ENCODE measurements at regions not wholly inside any gene's neighbourhood (a gene's known extent, or its start where the extent isn't known, plus 50 kb on each side); places are given as distances from the start of the nearest gene placed in this dataset.

DNA sequence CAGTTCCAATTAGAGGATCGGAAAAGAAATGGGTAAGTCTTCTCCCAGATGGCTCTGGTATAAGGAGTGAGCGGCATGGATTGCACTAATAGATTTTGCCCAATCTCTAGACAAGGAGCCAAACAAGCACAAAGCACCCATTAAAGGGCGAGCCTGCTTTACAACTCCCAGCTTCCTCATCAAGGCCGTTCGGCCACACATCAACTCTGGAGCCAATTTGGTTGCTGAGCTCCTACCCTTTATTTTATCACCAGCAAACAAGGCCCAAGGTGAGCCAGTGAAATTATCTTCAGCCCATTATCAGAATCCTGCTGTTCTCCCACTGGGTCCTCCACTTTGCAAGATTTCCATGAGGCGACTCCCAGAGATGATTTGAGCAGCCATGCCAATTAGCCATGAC lies 292.2 kb upstream of the NPVF start:
- DNase-seq, result no peak

DNA sequence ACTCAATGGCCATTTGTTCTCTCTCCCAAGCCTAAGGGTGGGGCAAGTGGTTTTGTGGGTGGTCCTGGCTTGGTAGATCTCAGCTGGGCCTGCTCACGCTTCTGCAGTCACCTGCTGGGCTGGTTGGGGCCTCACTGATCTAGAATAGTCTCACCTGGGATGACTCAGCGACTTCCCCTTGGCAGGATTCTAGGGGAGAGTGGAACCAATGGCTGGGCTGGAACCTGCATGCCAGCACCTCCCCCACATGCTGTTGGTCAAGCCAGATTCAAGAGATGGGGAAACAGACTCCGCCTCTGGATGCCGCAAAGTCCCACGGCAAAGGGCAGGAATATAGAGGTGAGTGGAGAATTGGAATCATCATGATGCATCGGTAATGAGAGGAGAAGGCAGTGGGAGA lies 292.9 kb upstream of the NPVF start:
- DNase-seq, result no peak

- DNase-seq, result no peak
These were observed 294.4 kb upstream of the NPVF start for GRCh38 chr7:25522727-25523126.

- no peak for DNase-seq
These were observed 299.4 kb upstream of the NPVF start for GRCh38 chr7:25527665-25528170.

GRCh38 chr7:25529320-25529719 lies 301.0 kb upstream of the NPVF start:
- DNase-seq, result no peak

GRCh38 chr7:25536851-25537250 lies 308.6 kb upstream of the NPVF start:
- DNase-seq, result no peak

DNA sequence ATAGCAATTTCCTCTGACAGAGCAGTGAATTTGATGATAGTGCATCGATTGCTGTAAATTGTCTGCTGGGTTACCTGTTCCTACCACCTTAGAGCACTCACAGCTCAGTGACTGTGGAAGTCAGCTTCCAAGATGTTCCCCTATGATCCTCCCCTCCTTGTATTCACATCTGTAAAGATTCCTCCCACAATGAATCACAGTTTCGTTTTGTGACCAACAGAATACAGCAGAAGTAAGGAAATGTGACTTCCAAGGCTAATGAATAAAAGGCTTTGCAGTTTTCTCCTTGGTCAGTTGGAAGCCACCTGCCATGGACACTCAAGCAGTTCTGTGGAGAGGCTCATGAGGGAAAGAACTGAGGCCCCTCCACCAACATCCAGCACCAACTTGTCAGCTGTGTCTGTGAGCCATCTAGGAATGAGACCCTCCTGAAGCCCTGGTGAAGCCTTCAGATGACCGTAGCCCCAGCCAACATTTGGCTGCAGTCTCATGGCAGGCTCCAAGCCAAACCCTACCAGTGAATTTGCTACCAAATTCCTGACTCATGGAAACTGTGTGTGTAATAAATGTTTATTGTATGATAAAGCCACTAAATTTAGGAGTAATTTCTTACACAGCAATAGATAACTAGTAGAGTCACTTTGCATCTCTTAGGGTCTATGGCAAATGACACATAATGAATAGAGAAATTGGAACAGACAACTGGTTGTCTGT lies 309.5 kb upstream of the NPVF start:
- DNase-seq, result no peak

DNA sequence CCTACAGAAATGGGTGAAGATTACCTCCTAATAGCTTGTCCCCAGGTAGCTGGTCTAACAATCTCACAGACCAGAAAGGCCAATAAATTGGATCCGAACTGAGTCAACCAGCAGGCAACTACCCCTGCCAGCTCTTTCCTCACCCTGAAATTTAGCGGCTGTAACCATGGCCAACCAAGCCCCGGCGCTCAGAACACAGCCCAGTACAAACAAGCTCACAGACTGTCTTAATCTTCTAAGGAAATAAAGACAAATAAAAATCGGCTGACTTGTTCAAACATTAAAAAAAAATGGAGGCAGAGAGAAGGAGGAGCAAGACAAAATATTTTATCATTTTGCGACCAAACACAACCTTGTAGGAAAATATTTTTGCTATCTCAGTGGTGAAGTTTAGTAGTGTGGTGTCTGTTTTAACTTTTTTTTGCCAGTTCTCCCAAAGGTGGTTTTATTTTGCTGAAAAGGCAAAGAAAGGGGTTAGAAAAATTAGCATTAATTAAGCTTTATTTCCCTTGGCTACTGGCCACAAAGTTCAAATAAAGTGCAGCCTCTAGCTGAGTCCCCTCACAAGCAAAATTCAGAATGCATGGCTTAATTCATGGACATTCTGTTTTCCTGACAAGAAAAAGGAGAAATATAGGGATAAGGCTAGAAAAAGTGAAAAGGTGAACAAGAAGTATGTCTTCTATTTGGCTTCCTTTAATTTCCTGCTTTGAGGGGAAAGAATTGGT lies 313.0 kb upstream of the NPVF start:
- DNase-seq, result no peak

GRCh38 chr7:25541877-25542276 lies 313.6 kb upstream of the NPVF start:
- DNase-seq, result no peak

- DNase-seq, result no peak
These were observed 314.9 kb upstream of the NPVF start for GRCh38 chr7:25543210-25543609.

DNA sequence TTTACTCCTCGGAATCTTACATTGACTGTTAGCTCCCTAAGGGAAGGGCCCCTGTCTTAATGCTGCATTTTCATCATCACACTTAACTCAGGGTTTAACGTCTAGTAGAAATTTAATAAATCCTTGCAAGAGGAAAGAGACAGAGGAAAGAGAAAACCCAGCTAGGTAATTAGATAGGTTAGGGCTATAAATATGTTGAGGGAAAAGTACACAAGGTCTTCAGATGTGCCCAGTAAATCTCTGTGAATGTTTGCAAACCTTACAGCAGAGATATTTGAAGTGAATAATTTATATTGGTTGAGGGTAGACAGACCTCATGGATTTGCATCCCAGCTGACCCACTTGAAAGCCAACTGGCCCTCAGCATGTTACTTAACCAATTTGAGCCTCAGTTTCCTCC lies 315.5 kb upstream of the NPVF start:
- DNase-seq, result no peak

GRCh38 chr7:25544254-25544653 lies 316.0 kb upstream of the NPVF start:
- DNase-seq, result no peak

DNA sequence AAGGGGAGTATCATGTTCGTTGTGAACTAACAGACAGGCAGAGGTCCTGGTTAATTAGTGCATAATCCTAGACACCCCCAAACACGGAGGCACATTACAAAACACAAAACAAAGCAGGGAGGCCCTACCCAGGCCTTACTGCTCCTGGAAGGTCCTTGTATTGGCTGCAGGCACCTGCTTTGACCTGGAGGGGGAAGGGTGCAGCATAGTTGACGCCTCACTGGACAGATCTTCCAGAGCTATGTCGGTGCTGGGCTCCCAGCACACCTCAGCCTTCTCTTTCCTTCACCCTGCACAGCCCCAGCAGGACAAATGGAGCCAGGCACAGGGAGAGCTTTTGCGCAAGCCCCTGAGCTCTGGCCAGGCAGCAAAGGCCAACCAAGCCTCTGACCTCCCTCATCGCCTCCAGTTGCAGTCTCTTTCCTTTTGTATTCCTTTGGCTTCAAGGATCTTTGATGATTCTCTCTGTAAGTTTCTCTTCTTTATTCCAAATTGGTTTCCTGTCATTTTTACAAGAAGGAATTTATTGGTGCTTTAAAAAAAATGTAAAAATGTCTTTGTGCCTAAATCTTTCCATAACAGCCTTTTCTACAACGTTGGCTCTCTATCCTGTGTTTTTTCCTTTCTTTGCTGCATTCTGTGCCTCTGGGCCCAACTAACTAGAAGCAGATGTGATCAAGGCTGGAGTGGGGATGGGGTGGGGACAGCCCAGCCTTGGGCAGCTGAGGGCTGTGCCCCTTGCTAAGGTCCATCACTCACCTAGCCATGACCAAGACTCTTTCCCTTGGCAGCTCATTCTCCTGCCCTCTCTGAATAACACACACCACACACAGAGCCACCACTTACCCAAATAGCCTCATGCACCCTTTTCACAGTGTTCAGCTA lies 317.1 kb upstream of the NPVF start:
- no peak for DNase-seq

DNA sequence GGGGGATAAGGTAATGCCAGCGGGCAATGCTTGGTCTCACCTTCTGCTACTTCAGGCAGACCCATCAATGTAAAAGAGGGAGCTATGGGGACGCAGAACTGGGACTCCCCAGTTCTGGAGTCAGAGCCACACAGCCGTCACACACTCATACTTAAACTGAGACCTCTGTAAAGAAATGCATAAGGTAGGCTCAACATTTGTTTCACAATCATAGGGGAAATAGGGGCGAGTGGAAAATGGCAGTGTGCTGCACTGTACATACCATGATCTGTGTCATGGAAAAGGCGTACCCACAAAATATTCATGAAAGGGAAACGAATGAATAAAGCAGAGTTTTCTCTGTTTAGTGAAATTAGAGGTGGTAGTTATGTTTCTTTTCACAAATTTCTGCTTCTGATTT lies 318.0 kb upstream of the NPVF start:
- no peak for DNase-seq

GRCh38 chr7:25549271-25549921 lies 321.1 kb upstream of the NPVF start:
- no peak for DNase-seq

- no peak for DNase-seq
These were observed 321.9 kb upstream of the NPVF start for GRCh38 chr7:25550149-25550548.

DNA sequence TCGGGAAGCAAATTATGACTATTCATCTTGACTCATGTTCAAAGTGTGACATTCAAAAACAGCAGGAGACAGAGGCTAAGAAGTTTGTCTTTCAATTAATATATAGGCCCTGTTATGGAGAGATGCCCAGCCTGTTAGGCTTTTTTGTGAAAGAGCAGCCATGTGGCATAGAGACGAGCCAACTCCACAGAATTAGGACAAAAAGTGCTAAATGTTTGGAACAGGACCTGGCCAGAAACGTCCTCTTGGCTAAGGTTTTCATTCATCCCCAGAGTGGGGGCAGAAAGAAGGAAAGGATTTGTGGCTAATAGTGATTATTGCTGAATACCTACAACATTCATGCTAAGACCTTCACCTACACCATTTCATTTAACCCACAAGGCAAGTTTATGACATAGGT lies 324.7 kb upstream of the NPVF start:
- no peak for DNase-seq

DNA sequence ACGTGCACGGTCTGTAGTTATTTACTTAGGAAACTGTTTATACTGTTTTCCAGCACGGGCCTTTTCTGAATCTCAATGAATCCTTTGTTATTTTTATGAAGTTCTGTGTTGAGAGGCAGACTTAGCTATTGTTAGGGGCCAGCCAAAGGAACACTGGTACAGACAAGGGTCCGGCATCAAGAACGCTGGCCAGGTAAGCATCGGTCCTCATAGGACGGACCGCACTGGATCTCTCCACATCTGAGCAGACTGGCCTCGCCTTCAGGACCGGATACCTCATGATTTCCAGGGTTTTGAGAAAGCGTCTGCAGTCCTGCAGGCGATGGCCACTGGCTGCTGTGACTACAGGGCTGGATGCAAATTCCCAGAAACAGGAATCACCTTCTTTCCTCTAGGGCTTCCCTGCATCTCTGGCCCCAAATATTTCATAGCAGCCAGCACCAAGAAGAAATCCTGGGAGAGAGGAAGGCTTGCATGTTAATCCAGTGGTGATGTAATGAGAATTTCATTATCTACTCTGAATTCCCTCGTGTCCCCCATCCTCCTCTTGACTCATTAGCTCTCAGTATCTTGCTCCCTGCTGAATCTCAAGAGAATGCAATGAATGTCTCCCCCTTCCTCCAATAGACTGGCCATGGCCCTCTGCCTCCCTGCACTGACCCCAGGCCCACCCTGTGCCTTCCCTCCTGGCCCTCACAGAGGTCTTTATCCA lies 325.4 kb upstream of the NPVF start:
- DNase-seq, result no peak

- no peak for DNase-seq
These were observed 329.2 kb upstream of the NPVF start for GRCh38 chr7:25557379-25557917.

GRCh38 chr7:25557930-25558329 lies 329.6 kb upstream of the NPVF start:
- no peak for DNase-seq

- DNase-seq, result no peak
These were observed 330.3 kb upstream of the NPVF start for GRCh38 chr7:25558605-25559004.
